ENCODE measurements at regions not wholly inside any gene's neighbourhood (a gene's known extent, or its start where the extent isn't known, plus 50 kb on each side); places are given as distances from the start of the nearest gene placed in this dataset.
"Not testable (repeated sequence)": the region's sequence is repeated elsewhere in the genome, so short reads cannot be mapped to it uniquely, and the experiment has no call there.

DNA sequence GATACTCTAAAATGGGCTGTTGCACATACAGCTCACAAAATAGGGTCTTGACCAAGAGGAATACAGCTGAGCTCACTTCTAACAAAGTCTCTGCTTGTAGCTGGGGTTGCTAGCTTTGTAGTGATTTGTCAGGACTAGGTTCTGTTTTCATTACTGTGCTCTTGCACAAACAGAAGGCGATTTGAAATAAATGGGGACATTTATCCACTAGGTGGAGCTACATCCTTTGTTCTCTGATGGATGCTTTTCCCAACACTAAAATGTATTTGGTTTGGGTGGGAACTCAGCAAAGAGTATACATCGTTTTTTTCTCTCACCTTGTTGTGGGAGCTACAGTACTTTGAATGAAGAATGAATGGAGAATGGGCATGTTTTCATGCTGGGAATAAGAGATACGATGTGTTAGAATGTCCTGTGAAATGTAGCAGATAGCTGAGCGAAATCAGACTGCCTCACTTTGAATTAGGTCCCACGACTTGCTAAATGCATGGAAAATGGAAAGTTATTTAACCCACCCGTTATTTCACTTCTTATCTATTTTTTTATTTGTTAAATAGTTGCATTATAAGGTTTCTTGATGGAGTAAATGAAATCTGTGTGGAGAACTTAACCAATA lies 494.7 kb upstream of the MAP3K7 start:
- in situ Hi-C loops (cut with HindIII; ENCODE audit: low sequenced_read_pairs), result no loop called here

DNA sequence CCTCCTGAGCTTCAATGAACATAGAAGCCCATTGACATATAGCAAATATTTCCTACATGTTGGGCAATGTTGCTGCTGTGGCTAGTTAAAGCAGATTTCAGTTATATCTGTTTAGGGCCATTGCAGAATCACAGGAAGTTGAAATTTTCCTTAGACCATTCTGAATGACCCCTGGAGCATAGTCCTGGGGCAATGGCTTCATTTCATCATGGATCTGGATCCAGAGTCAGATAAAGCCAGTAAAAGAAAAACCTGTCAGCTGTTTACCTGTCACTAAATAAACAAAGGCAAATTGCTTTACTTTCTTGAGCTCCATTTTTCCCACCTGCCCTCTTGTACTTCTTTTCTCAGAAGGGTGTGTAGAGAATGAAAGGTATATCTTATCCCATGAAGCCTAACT lies 494.0 kb upstream of the MAP3K7 start:
- in situ Hi-C loops (cut with HindIII; ENCODE audit: low sequenced_read_pairs), result no loop called here

DNA sequence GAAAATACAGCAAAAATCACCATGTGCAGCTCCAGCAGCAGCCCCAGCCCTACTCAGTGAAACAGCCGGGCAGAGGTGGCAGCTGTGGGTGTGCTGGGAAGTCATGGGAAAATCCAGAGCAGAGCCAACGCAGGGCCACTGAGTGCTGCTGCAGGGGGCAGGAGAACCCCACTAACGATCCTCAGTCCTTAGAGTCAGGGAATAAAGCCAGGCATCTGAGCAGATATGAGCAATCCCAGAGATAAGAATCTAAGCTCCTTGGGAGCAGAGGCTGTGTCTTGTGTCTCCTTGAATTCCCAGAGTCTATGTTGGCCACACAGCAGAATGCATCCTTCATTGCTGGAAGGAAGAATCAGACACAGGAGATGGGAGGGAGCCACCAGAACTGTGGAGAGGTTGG lies 493.1 kb upstream of the MAP3K7 start:
- in situ Hi-C loops (cut with HindIII; ENCODE audit: low sequenced_read_pairs), result no loop called here

DNA sequence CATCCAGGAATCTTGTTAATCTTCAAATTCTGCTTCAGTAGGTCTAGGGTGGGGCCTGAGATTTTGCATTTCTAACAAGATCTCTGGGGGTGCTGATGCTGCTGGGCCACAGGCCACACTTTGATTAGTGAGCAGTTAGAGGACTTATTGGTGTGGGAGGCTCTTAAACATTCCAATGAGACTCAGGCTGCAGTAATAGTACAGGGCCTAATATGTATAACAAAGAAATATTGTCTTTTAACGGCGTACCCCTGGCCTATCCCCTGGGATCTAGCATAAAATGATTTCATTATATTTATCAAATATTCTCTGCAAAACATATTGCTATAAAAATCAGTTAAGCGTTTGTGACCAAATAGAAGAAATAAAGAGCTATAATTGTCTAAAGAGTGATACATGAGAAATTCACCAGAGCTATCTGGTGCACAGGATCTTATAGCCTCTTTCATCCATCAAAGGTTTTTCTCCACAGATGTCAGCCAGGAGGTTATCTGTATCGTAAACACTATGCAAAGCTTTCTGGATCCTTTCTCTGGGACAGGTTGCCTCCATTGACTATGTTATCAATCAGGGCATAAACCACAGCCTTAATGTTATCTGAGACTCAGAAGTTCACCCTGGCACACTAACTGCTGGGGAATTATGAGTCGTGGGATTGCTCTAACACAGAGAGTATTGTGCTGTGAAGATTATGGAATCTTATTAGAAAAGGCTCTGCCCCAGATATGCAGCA lies 488.5 kb upstream of the MAP3K7 start:
- in situ Hi-C loops (cut with HindIII; ENCODE audit: low sequenced_read_pairs), result no loop called here

DNA sequence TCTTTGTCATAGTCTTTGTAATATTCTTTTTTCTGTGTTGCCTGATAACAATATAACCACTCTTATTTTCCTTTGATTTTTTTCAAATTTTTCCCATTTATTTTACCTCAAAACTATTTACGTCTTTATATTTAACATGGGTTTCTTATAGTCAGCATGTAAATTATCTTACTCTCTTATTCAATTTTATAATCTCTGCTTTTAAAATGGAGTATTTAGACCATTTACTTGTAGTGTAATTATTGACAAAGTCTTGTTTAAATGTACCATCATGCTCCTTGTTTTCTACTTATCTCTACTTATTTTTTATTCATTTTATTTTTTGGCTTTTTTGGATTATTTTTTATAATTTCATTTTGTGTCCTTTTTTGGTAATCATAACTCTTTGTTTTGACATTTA lies 476.5 kb upstream of the MAP3K7 start:
- in situ Hi-C loops (cut with HindIII; ENCODE audit: low sequenced_read_pairs), result no loop called here

DNA sequence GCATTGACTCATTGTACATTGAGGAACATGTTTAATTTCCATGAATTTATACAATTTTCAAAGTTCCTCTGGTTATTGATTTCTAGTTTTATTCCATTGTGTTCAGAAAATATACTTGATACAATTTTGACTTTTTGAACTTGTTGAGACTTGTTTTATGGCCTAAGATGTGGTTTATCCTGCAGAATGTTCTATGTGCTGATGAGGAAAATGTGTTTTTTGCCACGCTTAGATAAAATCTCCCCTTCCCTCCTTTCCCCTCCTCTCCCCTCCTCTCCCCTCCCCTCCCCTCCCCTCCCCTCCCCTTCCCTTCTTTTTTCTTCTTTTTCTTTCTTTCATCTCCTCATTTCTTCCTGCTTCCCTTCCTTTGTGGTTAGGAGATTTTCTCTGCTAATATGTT lies 470.8 kb upstream of the MAP3K7 start:
- in situ Hi-C loops (cut with HindIII; ENCODE audit: low sequenced_read_pairs), result no loop called here

DNA sequence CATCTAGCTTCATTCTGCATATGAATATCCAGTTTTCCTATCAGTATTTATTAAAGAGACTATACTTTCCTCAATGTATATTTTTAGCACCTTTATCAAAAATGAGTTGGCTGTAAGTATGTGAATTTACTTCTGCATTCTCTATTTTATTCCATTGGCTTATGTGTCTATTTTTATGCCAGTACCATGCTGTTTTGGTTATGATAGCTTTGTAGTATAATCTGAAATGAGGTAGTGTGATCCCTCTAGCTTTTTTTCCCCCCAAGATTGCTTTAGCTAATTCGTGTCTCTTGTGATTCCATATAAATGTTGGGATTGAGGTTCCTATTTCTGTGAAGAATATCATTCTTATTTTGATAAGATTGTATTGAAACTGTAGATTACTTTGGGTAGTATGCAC lies 469.1 kb upstream of the MAP3K7 start:
- in situ Hi-C loops (cut with HindIII; ENCODE audit: low sequenced_read_pairs), result no loop called here

DNA sequence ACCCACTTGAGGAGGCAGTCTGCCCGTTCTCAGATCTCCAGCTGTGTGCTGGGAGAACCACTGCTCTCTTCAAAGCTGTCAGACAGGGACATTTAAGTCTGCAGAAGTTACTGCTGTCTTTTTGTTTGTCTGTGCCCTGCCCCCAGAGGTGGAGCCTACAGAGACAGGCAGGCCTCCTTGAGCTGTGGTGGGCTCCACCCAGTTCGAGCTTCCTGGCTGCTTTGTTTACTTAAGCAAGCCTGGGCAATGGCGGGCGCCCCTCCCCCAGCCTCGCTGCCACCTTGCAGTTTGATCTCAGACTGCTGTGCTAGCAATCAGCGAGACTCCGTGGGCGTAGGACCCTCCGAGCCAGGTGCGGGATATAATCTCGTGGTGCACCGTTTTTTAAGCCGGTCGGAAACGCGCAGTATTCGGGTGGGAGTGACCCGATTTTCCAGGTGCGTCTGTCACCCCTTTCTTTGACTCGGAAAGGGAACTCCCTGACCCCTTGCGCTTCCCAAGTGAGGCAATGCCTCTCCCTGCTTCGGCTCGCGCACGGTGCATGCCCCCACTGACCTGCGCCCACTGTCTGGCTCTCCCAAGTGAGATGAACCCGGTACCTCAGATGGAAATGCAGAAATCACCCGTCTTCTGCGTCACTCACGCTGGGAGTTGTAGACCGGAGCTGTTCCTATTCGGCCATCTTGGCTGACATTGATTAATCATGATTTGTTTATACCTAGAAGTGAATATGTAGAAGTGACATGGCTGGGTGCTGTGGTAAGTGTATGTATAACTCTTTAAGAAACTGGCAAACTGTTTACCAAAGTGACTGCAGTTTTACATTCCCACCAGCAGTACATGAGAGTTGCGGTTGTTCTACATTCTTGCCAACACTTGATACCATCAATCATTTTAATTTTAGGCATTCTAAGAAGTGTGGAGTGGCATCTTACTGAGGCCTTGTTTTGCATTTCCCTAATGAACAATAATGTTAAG lies 465.9 kb upstream of the MAP3K7 start:
- in situ Hi-C loops (cut with HindIII; ENCODE audit: low sequenced_read_pairs), result not testable (repeated sequence)

DNA sequence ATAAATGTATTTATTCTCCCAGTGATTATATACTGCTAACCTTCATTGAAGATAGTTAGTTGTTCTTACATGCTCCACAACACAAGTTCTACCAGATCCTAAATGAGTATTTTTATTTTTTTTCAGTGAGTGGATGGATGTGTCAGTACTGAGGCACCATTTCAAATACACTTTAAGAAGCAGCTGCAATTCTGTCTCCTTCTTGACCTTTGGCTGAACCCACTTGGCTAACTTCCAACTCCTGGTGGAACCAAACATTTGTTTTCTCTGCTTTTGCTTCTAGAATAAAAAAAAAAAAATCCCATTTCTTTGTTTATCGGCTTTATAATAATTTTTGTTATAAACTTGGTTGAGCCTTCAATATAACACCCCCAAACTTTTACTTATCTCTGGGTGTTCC lies 458.3 kb upstream of the MAP3K7 start:
- in situ Hi-C loops (cut with HindIII; ENCODE audit: low sequenced_read_pairs), result no loop called here

DNA sequence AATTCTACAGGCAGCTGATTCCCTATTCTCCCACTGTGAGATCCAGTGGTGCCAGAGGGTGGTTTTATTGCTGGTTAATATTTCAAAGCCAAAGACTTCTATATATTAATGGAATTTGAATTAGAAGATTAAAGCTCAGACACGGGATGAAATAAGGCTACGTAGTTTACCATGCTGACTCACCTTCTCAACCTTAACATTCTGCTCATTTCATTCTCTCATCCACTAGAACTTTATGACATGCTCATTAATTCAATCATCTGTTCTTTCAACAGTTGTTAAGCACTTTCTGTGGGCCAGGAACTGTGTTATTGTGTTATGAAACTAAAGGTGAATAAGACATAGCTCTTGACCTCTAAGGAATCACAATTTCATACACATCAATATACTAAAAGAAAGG lies 456.9 kb upstream of the MAP3K7 start:
- in situ Hi-C loops (cut with HindIII; ENCODE audit: low sequenced_read_pairs), result no loop called here

DNA sequence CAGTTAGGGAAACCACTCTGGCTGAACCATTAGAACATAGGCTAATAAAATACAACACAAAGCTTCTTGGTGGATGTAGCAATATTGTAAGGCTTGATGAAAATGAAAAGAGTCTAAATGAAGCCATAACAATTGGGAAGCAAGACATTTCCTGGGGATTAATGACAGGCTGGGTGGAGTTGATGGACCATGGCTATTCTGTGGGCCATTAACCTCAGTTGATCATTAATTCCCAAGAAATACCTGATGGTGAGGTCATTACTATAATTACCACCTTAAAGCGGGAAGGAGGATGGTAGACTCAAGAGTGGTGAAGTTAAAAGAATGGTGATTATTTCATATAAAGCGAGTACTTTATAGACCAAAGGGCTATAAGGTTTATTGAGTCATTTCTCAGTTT lies 455.8 kb upstream of the MAP3K7 start:
- in situ Hi-C loops (cut with HindIII; ENCODE audit: low sequenced_read_pairs), result no loop called here

DNA sequence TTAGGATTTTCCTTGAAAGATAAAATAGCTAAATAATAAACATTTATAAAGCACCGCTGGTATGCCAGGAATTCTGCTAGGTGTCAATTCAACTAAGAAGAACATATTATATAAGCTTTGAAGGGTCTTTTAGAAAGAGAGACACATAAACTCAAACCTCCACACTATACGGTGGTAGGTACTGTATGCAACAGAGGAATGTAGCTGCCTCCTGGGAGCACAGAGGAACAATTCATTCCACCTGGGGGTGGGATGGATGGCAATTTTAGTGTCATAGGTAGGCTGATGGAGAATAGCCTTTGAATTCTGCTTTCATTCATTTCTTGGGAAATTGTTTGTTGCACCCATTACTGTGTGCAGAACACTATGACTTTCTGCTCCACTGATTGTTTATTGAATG lies 447.1 kb upstream of the MAP3K7 start:
- in situ Hi-C loops (cut with HindIII; ENCODE audit: low sequenced_read_pairs), result no loop called here

DNA sequence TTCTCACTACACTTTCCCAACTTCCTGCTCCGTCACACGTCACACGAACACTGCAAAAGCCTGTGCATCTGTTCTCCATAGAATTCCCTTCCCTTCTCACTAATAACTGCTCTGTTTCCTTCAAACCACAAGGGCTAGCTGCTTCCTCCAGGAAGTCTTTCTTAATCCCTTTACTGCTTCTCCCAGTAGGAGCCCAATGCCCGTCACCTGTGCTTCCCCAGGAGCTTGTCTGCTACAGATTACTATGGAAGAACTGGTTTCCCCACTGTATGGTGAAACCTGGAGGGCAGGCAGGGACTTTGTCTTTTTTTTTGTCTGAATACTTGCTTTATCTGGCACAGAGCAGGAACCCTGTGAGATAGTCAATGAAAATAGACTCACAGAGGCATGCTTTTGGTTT lies 444.7 kb upstream of the MAP3K7 start:
- in situ Hi-C loops (cut with HindIII; ENCODE audit: low sequenced_read_pairs), result no loop called here

DNA sequence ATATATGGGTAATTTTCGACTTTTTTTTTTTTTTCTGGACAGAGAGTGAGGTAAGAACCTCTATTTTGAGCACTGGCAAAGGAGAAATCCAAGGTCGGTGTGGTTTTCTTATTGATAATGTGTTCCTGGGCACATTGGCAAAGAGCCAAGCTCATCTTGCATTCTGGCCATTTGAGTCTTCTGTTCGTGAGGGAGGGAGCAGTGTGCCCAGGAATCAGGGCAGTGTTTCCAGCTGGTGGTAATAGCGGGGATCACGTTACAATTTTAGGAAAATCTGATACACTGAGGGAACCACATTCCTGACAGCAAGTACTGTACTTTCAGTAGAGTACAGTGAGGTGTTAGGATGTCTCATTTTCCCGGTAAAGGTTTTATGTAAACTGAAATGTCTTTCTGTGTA lies 442.3 kb upstream of the MAP3K7 start:
- in situ Hi-C loops (cut with HindIII; ENCODE audit: low sequenced_read_pairs), result no loop called here

DNA sequence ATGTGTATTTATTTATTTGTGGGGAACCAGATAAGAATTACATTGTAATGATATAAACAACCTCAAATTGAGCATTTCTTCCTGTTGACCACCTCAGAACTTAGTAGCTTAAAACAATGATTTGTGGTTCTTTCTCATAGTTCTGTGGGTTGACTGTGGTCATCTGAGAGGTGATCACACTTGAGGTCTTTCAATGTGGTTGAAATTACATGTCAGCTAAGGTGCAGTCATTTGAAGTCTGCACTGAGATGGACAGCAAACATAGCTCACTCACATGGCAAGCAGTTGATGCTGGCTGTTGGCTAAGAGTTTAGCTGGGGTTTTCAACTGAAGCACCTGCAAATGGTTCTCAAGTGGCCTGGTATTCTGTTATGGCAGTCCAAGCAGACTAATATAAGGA lies 436.7 kb upstream of the MAP3K7 start:
- in situ Hi-C loops (cut with HindIII; ENCODE audit: low sequenced_read_pairs), result no loop called here

DNA sequence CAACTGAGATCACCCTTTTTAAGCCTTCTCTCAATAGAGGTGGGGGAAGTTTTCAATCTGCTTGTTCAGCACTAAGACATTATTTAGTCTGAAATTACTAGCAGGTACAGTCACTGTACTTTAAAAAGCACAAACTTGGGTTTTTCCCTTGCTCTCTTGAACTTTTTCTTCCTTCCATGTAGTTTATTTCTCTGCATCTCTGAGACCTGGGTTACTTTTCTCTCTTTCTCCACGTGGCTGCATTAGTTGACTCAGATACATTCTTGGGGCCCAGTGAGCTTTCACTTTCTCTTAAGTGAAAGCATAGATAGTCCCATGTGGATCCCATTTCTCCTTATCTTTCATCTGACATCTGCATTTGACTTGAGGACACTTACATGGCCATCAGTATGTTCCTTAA lies 433.9 kb upstream of the MAP3K7 start:
- in situ Hi-C loops (cut with HindIII; ENCODE audit: low sequenced_read_pairs), result no loop called here

DNA sequence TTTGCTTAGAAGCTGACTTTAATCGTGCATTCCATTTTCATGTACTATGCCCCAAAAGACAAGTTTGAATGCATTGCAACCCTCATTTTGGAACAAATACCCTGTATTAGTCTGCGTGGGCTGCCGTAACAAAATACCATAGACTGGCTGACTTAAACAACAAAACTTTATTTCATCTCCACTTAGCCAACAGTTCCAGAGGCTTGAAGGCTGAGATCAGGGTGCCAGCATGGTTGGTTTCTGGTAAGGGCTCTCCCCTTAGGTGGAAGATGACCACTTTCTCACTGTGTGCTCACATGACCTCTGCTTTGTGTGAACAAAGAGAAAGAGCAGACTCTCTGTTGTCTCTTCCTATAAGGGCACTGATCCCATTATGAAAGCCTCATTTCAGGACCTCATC lies 431.7 kb upstream of the MAP3K7 start:
- in situ Hi-C loops (cut with HindIII; ENCODE audit: low sequenced_read_pairs), result no loop called here

DNA sequence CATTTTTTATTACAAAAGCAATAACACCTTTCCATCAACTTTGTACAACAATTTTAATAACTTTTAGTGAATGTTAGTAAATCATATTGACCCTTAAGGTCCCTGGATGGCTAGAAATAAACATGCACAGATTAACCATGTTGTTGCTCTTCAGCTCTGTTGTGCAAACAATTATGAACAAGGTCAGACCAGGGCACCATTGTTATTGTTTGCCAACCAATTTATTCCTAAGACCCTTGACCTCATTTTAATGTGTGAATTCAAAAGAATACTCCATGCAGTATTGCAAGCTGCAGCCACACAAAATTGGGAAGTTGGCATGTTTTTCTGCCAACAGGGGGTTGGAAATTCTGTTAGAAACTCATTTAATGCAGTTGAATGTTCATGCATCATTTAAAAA lies 426.6 kb upstream of the MAP3K7 start:
- in situ Hi-C loops (cut with HindIII; ENCODE audit: low sequenced_read_pairs), result no loop called here

DNA sequence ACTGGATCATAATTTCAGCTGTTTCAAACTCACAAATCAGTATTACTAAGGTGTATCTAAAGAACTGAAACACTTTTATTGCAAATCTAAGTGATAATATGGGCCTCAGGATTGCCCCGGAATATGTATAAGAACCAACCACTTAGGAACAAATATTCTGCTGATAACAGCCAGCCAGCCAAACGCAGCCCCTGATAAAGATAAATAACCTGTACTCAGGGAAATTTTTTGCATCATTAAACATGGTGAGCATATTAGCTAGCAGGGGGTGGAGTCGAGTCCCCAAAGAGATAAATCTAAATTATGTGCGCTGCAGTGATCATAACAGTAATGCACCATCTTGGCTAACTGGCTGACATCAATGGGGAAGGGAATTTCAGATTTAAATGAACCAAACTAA lies 410.2 kb upstream of the MAP3K7 start:
- in situ Hi-C loops (cut with HindIII; ENCODE audit: low sequenced_read_pairs), result no loop called here

DNA sequence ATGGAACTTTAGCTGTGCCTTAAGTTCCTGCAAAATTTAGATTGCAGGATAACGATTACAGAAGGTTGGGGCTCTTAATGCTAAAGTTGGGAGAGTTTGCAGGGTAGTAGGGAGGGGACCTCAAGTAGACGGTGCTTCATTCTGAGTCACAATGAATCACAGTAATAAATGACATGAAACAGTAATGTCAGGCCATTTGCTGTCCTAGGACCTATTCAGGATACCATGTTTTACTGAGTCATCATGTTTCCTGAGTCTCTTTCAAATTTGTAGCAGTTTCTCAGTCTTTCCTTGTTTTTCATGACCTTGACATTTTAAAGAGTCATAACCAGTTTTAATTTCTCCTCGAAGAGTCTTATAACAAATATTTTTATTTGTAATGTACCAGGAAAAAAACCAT lies 406.9 kb upstream of the MAP3K7 start:
- in situ Hi-C loops (cut with HindIII; ENCODE audit: low sequenced_read_pairs), result no loop called here

DNA sequence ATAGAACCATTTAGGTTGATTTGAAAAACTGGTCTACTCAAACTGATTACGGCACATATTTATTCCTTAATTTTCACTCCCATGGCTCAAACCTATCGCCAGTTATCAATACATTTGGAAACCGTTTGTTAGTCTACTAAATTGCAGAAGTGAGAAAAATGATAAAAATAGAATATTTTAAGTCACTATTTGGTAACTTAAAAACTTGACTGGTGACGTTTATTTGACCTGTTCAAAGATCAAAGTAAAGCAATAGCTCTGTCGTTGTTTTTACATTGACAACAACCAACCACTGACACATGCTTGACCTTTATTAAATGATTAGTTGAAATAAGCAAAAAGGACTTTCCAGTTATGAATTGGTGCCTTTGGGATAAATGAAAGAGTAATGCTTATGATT lies 402.9 kb upstream of the MAP3K7 start:
- in situ Hi-C loops (cut with HindIII; ENCODE audit: low sequenced_read_pairs), result no loop called here

DNA sequence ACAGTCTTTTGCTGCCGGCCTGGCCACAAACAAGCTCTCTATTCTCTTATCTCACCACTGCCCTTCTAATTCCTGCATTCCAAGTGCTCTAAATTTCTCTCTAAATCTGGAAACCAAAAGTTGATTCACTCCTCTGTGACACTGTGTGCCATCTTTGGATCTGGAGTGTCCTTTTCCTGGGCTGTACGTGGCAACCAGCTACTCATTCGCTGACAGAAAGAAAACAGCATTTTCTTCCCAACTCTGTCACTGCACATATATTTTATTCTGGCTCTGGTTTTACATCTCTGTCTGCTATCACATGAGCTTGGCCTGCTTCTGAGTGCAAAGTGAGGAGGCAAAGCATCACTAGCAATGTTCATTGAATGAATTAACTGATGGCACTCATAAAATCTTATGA lies 397.2 kb upstream of the MAP3K7 start:
- in situ Hi-C loops (cut with HindIII; ENCODE audit: low sequenced_read_pairs), result no loop called here
